Right ventricle myocardium inferior (tissue), 1 donor: ENCODE measurements at regions not wholly inside any gene's neighbourhood (a gene's known extent, or its start where the extent isn't known, plus 50 kb on each side); places are given as distances from the start of the nearest gene placed in this dataset.

Experiments
- ATAC-seq: fragments of 200-7000 bp; cut with Tn5 transposase; one replicate; pipeline ENCODE4 v1.9.1; 2020; ENCODE audit warnings: mild to moderate bottlenecking, moderate library complexity
- DNase-seq: peaks from one replicate; pipeline ENCODE4 v3.0.0; 2021; ENCODE audit errors: missing footprints
- intact Hi-C: fragments of 100-400 bp; cut with DNase I; formaldehyde crosslinking; loops from one replicate; pipeline ENCODE4 v1.11.0; 2022
- donor health status: DM: no; HTN: yes; CAD: no; lungs with severe emphysema.

DNA sequence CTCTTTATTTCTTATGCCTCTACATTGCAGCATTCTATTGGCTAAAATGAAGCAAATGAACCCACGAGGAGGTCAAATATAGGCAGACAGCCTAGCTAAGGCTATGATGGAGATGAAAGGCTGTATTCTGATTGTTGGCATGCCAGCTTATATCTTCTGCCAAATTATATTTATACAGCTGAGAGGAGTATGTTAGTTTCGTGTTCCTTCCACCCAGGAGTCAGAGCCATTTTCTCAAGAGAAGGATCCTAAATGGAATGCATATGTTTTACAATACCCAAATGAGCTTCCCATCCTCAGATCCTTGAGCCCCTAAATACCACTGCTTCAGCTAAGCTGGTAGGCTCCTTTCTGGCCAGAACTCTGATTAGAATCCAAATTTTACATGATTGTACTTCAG, 178.4 kb upstream of the HDDC2 start:
- no peak for ATAC-seq
- no peak for DNase-seq
- intact Hi-C loops, result no loop called here

DNA sequence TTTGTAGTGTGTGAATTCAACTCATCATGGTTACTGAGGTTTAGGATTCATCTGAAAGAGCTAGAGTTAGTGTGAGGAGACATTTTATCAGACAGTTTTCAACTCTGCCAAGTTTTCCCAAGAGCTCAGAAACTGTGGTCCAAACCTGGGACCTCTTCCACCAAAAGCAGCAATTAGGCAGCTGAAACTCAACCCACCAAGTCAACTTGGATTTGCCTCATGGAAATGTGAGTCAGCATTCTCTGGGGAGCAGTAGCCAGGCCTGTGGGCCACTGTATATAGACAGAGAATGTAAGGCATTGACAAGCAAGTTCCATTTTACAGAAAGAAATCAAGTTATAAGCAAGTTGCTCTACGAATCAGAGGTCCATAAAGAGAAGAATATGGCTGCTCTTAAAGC, 178.8 kb upstream of the HDDC2 start:
- intact Hi-C loops, result no loop called here
- DNase-seq, result no peak
- no peak for ATAC-seq

DNA sequence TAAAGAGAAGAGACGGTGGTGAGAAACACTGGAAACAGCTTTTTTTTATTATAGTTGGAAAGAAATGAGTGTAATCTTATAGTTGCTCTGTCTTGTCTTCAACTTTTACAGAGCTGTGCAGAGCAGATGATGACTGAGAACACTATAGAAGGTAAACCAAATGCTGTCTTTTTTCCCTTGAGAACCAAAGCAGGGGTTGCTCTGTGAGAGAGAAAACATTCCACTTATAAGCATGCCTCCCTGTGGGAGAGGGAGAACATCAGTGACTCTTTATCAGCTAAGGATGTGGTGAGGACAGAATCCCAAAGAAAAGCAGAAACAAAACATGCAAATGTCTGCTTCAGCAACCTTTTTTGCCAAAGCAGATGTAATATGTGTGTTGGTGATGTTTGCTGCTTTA, 179.3 kb upstream of the HDDC2 start:
- DNase-seq (no peak), ATAC-seq (no peak)
- intact Hi-C loops, result no loop called here

DNA sequence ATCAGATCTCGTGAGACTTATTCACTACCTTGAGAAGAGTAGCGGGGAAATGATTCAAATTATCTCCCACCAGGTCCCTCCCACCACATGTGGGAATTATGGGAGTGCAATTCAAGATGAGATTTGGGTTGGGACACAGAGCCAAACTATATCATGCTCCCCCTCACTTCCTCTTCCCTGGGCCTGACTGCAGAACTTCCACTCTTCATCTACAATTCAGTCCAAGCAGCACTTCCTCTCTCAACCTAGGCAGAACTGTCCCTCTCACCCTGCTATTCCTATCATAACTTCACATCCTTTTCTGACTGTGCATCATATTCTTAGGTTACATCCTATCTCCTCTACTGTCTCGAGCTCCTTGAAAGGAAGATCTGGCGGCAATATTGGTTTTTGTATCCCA, 184.0 kb upstream of the HDDC2 start:
- ATAC-seq (no peak), DNase-seq (no peak)
- intact Hi-C loops, result no loop called here

- no peak for ATAC-seq
- no peak for DNase-seq
- intact Hi-C loops, result no loop called here
Observed at GRCh38 chr6:125486881-125487280, 185.1 kb upstream of the HDDC2 start.

- ATAC-seq (no peak), DNase-seq (no peak)
- intact Hi-C loops, result no loop called here
Observed at GRCh38 chr6:125489579-125490285, 188.0 kb upstream of the HDDC2 start.

DNA sequence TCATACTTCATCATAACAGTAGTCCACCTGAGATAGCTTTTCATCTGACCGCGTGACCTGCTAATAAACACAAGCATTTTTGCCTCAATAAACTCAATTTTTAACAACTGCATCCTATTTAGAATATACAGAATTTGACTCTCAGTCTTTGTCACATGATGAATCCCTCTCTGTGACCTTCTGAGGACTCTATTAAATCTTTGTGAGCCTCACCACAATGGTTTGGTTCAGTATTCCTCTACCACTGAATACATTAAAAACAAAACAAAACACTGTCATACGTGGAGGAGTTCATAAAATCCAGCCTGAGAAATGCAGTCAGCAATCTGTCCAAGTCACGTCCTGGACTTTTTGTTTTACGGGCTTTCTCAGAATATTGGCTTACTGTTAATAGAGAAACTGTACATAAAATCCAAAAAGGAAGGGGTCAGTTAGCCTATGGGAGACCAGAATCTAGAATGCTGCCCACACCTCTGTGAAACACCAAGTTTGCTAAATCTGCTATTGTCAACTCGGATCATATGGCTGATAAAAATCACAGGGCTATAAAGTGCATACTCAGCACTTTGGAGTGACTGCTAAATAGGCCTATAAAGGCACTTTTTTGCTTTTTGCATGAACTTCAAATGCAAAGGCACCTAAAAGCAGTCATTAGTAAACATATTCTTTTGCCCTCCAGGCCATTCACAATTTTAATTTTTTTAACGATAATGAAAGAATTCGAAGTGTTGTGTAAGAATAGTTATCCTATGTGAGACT, 190.3 kb upstream of the HDDC2 start:
- DNase-seq, result no peak
- ATAC-seq, result no peak
- intact Hi-C loops, result no loop called here

- ATAC-seq (no peak), DNase-seq (no peak)
- intact Hi-C loops, result no loop called here
Observed at GRCh38 chr6:125498606-125499005, 196.8 kb upstream of the HDDC2 start.

- DNase-seq, result no peak
- intact Hi-C loops, result no loop called here
- ATAC-seq, result no peak
Observed at GRCh38 chr6:125499535-125499934, 197.8 kb upstream of the HDDC2 start.

GRCh38 chr6:125503181-125503580, 201.4 kb upstream of the HDDC2 start:
- no peak for ATAC-seq
- intact Hi-C loops, result no loop called here
- no peak for DNase-seq

DNA sequence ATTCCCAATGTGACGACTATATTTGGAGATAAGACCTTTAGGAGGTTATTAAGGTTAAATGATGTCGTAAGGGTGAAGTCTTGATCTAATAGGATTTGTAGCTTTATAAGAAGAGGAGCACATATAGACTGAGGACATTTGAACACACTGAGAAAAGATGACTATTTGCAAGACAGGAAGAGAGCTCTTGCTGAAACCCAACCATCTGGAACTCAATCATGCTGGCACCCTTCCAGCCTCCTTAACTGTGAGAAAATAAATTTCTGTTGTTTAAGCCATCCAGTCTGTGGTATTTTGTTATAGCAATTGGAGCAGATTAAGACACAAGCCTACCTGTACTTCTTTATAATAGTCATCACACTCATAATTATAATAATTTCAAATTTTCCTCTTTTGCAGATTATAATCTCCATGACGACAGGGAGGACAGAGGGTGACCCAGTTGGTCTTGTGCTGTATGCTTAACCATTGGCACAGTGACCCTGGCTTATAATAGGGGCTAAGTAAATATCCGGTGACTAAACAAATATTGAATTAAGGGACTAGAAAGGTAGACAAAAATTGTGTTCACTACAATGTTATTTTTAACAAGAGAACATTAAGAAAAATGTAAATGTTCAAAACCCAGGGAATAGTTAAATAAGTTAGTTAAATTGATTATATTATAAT, 206.4 kb upstream of the HDDC2 start:
- intact Hi-C loops, result no loop called here
- DNase-seq, result no peak
- no peak for ATAC-seq

DNA sequence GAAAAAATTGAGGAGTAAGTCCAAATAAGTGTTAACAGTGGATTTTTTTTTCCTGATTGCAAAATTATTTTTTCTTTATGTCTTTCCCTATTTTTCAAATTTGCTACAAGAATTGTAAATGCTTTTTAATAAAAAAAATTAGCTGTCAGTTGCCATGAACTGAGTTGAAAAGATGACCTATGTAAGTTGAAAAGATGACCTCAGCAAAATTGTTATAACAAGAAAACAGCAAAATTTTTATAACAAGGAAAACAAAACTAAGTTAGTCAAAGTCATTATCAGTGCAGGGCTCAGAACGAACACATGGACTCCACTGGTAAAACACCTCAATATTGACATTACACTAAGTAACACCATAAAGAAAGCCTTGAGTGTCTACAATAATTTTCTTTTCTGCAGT, 207.0 kb upstream of the HDDC2 start:
- ATAC-seq (no peak), DNase-seq (no peak)
- intact Hi-C loops, result no loop called here

DNA sequence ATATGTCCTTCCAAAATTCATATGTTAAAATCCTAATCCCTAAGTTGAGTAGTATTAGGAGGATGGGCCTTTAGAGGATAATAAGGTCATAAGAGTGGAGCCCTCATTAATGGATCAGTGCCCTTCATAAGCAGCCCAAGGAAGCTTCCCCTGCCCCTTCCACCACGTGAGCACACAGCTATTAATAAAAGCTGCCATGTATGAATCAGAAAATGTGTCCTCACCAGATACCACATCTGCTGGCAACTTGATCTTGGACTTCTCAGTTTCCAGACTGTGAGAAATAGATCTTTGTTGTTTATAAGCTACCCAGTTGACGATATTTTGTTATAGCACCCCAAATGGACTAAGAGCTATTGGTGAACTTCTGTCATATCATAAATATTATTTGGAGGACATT, 207.7 kb upstream of the HDDC2 start:
- DNase-seq, result no peak
- no peak for ATAC-seq
- intact Hi-C loops, result no loop called here

GRCh38 chr6:125510405-125510804, 208.6 kb upstream of the HDDC2 start:
- no peak for DNase-seq

GRCh38 chr6:125511809-125512396, 210.1 kb upstream of the HDDC2 start:
- ATAC-seq (no peak), DNase-seq (no peak)
- intact Hi-C loops, result no loop called here

More at GRCh38 chr6:125510405-125510804, 208.6 kb upstream of the HDDC2 start:
- no peak for ATAC-seq
- intact Hi-C loops, result no loop called here

GRCh38 chr6:125512621-125513020, 210.9 kb upstream of the HDDC2 start:
- intact Hi-C loops, result no loop called here
- no peak for DNase-seq
- no peak for ATAC-seq

- ATAC-seq (no peak), DNase-seq (no peak)
- intact Hi-C loops, result no loop called here
Observed at GRCh38 chr6:125513978-125514377, 212.2 kb upstream of the HDDC2 start.

GRCh38 chr6:125516644-125517043, 214.9 kb upstream of the HDDC2 start:
- ATAC-seq (no peak), DNase-seq (no peak)
- intact Hi-C loops, result no loop called here

DNA sequence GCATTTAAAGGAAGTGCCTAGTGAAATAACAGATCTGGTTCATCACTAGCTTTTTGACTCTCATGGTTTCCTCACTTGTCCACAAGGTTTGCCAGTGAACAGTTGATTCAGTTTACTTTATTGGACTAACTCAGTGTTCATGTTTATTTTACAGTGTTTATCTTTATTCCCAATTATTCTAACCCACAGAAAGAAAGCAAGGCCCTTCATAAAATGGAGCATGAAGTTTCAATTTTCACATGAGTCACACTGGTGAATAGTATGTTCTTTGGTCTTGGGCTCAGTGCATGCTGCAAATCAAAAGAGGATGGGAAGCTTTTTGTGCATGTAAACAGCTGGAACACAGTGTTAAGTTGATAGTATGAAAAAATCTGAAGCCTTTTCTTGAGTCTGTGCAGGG, 217.6 kb upstream of the HDDC2 start:
- no peak for DNase-seq
- no peak for ATAC-seq
- intact Hi-C loops, result no loop called here

DNA sequence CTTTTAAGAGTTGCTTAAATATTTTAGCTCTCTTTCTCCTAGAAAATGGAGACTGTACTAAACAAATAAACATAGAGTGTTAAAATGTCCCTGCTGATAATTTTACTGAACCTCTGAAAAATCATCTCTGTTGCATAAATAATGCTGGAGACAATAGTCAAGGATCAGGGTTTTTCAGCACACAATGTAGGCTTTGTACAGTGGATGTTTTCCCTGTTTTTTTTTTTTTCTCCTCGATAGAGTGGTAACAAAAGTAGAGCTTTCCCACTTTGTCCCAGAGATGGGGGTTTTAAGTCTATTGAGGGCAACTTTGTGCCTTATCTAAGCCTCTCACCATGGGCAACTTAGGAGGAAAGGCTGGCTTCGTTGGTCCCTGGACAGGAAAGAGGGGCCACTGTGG, 222.6 kb upstream of the HDDC2 start:
- DNase-seq (no peak), ATAC-seq (no peak)
- intact Hi-C loops, result no loop called here
